GM12874 (cell line): ENCODE measurements at regions not wholly inside any gene's neighbourhood (a gene's known extent, or its start where the extent isn't known, plus 50 kb on each side); places are given as distances from the start of the nearest gene placed in this dataset.

Experiments used
- TF ChIP-seq, protein P1 (sequence below): IDR thresholded peaks from 2 replicates; pipeline ENCODE4 v1.5.1; 2011; ENCODE audit warnings: low read depth, mild to moderate bottlenecking, control low read depth, low read length, moderate library complexity; ENCODE audit not compliant: insufficient read depth

GRCh38 chr1:73911849-73912248, 286.1 kb downstream of the LRRIQ3 start:
- TF ChIP-seq, protein P1, sequence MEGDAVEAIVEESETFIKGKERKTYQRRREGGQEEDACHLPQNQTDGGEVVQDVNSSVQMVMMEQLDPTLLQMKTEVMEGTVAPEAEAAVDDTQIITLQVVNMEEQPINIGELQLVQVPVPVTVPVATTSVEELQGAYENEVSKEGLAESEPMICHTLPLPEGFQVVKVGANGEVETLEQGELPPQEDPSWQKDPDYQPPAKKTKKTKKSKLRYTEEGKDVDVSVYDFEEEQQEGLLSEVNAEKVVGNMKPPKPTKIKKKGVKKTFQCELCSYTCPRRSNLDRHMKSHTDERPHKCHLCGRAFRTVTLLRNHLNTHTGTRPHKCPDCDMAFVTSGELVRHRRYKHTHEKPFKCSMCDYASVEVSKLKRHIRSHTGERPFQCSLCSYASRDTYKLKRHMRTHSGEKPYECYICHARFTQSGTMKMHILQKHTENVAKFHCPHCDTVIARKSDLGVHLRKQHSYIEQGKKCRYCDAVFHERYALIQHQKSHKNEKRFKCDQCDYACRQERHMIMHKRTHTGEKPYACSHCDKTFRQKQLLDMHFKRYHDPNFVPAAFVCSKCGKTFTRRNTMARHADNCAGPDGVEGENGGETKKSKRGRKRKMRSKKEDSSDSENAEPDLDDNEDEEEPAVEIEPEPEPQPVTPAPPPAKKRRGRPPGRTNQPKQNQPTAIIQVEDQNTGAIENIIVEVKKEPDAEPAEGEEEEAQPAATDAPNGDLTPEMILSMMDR: no peak

DNA sequence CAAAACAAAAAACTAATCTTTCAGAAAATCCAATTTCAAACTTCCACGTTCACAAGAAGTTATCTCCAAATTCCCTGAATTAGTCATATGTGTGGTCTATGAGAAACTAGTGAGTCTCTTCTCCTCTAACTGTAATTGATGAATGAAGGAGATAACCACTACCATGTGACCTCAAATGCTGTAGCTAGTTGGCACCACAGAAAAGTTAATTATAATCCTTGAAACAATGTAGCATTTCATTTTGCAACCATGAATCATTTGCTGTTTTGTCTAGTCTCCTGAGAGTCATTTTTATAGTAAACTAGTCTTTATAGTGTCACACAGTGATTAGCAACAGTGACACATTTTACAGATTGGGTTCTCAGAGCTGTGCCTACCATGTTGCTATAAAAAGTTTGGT, 287.5 kb downstream of the LRRIQ3 start:
- TF ChIP-seq, protein P1: no peak

DNA sequence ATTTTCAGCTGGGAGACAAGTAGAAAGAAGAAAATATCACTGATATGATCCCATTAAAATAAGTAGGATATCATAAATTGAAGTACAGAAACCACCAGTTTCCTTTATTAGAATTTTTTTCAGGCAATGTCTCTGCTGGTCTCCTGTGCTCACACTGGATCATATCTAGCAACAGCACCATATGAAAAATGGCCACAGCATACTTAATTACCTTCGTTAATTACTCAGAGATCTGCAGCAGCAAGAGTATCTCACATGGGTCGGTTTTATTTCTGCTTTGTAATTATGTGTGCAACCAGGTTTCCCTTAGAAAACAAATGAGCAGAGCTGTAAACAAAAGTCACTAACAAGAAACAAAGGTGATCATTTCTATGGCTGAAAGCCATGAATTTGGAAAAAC, 287.9 kb downstream of the LRRIQ3 start:
- TF ChIP-seq, protein P1: no peak

- TF ChIP-seq, protein P1: no peak
Observed at GRCh38 chr1:73909043-73909562, 288.9 kb downstream of the LRRIQ3 start.

DNA sequence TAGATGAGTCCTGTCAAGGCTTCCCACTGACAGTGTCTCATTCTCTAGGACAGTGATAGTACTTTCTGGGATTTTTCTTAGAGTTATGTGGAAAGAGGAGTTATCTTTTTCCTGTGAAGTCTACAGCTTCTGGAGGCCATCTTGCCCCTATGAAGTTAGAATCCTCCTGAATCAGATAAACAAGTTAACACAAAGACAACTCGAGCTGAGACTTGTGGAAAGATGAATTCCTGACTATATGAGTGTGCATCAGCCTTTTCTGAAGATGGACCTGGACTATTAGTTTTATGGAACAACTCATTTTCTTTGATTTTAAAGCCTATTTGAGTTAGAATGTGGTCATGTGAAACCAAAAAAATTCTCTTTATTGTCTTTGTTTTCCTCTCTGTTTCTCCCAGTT, 290.9 kb downstream of the LRRIQ3 start:
- TF ChIP-seq, protein P1: no peak

GRCh38 chr1:73903092-73903491, 294.9 kb downstream of the LRRIQ3 start:
- TF ChIP-seq, protein P1: no peak

DNA sequence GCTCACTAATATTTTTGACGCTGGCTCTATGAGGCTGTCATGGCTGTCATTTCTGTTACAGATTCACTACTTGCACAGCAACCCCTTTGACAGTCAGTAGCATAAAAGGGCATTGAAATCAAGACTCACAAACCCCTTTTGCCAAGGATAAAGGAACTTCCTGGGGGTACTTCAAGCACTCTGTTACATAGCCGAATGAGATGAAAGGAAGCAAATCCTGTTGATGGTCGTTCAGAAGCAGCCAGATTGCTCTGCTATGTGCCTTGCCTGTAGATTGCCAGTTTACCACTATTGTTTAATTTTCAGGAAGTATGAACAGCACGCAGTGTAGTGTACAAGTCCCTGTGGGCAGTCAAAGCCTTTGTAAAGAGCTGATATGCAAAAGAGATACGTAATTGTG, 296.2 kb downstream of the LRRIQ3 start:
- TF ChIP-seq, protein P1: no peak
